Left renal cortex interstitium (tissue), 4 donors: ENCODE measurements at regions not wholly inside any gene's neighbourhood (a gene's known extent, or its start where the extent isn't known, plus 50 kb on each side); places are given as distances from the start of the nearest gene placed in this dataset.
"Not testable (repeated sequence)": the region's sequence is repeated elsewhere in the genome, so short reads cannot be mapped to it uniquely, and the experiment has no call there.

Source experiments
- DNase-seq, 4 donors: peaks; one replicate each; pipeline ENCODE4 v3.0.0-alpha.2; 2013; ENCODE audit warnings: low read depth in 4 of 4, low spot score in 2 of 4, missing footprints in 1 of 4

- no peak for DNase-seq
Measured at GRCh38 chr14:27845241-27845850, 921.2 kb upstream of the FOXG1 start.

- no peak for DNase-seq
Measured at GRCh38 chr14:27845902-27846301, 920.7 kb upstream of the FOXG1 start.

GRCh38 chr14:27847480-27847879 lies 919.1 kb upstream of the FOXG1 start:
- not testable (repeated sequence) for DNase-seq

DNA sequence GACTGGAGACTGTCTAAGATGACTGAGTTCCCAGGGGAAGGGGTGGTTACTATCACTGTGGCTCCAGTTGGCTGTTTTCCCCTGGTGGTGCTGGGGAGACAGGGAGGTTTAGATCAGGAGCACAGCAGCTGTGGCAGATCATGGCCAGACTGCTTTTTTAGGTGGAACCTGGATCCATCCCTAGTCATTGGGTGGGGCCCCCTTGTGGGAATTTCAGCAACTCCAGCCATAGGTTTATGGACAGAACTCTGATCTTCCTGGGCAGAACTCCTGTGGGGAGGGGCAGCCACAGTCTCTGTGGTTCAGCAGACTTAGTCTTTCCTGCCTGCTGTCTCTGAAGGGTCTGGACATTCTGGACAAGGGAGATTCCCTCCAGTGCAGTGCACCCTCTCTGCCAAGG lies 917.4 kb upstream of the FOXG1 start:
- not testable (repeated sequence) for DNase-seq

DNA sequence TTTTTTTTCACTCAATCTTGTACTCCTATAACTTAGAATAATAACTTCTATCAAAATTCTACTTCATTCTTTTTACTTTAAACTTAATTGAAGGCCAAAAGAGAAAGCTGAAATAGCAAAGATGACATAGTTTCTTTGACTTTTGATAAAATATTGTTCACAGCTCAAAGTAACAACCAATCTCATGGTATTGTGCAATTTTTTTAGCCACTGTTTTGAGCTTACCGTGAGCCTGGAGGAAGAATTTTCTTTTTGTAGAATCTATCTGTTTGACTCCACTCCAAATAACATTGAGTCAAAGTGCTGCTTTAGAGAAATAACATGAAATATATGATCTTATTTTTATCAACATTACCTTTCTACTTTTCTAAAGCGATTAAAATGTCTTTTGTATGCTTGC lies 903.9 kb upstream of the FOXG1 start:
- DNase-seq: no peak

DNA sequence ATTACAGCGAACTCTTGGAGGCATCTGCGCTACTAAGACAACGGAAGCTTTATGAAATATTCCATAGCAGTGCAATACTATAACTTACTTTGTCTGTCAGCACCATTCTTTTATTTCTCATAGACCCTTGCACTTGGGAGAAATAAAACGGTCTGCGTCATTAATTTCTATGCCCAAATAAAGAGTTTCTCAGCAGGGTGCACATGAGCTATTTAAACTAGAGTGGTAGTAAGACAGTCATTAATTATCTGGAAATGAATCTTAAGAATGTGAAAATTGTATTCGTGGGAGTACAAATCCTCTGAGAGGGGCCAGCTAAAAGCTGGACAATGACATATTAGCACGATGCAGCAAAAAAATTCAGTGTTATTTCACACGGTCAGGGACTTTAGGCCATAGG lies 903.4 kb upstream of the FOXG1 start:
- peak in 1 of 4 donors; percentile 15 for DNase-seq

DNA sequence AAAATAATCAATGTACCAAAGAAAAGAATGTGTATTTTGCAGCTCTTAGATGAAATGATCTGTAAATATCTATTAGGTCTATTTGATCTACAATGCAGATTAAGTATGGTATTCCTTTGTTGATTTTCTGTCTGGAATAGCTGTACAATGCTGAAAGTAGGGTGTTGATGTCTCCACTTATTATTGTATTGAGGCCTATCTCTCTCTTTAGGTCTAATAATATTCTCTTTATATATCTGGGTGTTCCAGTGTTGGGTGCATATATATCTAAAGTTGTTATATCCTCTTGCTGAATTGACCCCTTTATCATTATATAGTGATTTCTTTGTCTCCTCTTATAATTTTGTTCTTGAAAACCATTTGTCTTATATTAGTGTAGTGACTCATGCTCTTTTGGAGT lies 885.5 kb upstream of the FOXG1 start:
- no peak for DNase-seq

DNA sequence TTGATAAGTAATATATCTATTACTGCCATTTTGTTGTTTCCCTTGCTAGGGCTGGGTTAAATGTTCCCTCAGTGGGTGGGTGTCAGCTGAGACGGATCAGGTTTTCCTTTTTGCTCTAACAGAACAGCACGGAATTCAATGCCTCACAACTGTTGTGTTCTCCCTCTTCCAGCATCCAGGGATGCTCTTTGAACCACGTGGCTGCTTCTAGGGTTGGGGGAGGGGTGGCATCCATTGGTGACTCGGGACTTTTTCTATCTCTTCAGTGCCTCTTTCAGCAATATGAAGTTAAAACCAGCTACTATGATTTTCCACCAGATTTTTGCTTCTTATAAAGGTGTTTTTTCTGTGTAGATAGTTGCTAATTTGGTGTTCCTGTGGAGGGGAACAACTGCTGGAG lies 884.9 kb upstream of the FOXG1 start:
- DNase-seq: no peak

- DNase-seq: no peak
Measured at GRCh38 chr14:27886256-27886655, 880.3 kb upstream of the FOXG1 start.

DNA sequence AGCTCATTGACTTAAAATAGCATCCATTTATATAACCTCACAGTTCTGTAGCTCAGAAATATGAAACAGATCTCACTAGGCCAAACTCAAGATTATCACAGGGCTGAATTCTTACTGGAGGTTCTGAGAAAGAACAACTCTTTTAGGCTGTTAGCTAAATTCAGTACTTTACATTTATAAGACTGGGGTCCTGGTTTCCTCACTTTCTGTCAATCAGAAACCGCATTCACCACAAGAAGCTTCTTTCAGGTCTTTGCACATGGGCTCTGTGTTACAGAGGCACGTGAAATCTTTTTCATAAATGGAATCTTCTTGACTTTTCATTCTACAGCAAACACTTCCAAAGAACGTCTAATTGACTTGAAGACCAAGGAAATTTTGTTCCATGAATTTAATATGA lies 876.3 kb upstream of the FOXG1 start:
- DNase-seq: no peak

- not testable (repeated sequence) for DNase-seq
Measured at GRCh38 chr14:27908484-27908883, 858.1 kb upstream of the FOXG1 start.

- no peak for DNase-seq
Measured at GRCh38 chr14:27916326-27916725, 850.3 kb upstream of the FOXG1 start.

DNA sequence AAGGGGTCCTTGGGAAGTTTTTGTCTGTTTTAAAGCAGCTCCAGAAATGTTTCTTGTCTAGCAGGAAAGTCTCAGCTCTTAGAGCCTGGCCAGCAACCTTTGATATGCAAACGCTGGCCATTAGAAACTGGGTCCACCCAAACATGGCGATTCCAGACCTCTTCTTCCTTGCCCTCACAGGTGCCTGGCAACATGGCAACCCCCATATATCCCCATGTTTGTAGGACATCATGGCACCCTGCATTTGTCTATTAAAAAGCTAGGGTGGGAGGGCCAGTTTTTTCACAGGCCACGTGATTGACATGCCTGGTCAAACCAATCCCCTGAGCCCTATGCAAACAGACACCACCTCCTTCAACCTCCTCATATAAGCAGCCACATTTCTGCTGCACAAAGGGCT lies 848.7 kb upstream of the FOXG1 start:
- no peak for DNase-seq

- no peak for DNase-seq
Measured at GRCh38 chr14:27927519-27927918, 839.1 kb upstream of the FOXG1 start.

GRCh38 chr14:27929797-27930347 lies 836.7 kb upstream of the FOXG1 start:
- no peak for DNase-seq

GRCh38 chr14:27938392-27938791 lies 828.2 kb upstream of the FOXG1 start:
- DNase-seq: no peak

- DNase-seq: no peak
Measured at GRCh38 chr14:27945512-27945911, 821.1 kb upstream of the FOXG1 start.

DNA sequence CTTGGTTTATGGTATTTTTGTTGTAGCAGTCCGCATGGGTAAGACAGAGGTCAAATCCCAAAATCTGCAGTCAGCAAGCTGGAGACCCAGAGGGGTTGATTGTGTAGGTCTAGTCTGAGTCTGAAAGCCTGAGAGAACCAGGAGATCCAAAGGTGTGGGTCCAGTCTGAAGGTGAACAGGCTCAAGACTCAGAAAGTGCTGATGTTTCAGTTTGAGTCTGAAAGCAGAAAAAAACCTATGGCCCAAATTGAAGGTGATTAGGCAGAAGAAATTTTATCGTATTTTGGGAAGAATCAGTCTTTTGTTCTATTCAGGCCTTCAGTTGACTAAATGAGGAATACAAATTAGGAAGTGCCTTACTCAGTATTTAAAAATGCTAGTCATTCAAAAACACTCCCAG lies 807.8 kb upstream of the FOXG1 start:
- DNase-seq: no peak

DNA sequence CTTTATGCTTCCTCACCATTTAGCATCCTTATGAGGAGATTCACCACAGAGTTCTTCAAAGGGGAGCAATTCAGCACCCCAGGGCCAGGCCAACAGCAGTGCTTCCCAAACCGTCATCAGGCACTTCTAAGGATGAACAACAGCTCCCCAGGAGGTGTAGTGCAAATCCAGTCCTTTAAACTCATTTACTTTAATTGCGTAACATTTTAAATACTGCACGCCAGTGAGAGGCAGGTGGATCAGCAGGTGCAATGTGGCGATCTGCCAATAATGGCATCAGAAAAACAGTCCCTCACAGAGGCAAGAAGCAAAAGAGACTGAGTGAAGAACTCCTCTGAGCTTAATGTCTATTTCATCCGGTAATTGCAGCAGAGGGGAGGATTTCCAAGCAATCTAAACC lies 770.9 kb upstream of the FOXG1 start:
- no peak for DNase-seq

DNA sequence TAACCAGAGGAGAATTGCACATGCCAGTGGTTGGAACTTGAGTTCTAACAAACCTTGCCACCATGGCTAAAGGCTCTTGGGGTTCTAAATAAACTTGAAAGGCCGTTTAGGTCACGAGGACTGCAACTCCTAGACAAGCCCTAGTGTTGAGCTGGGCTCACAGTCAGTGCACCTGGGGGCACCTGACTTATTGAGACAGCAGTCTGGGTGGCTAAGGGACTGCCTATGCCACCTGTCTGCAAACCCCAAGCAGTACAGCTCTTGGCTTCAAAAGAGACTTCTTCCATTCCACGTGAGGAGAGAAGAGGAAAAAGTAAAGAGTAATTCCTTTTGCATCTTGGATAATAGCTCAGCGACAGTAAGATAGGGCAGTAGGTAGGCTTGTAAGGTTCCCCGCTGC lies 765.6 kb upstream of the FOXG1 start:
- DNase-seq: no peak

GRCh38 chr14:28012629-28013415 lies 753.8 kb upstream of the FOXG1 start:
- DNase-seq: no peak

- no peak for DNase-seq
Measured at GRCh38 chr14:28020112-28020511, 746.5 kb upstream of the FOXG1 start.
